ENCODE measurements at regions not wholly inside any gene's neighbourhood (a gene's known extent, or its start where the extent isn't known, plus 50 kb on each side); places are given as distances from the start of the nearest gene placed in this dataset.

GRCh38 chr20:10935658-10936402 is 262.0 kb upstream of the JAG1 start:
- no peak overlapping the region for H3K4me3 ChIP-seq (ENCODE audit: low read length)
- DNase-seq (ENCODE audit: low read depth): no peak
- TF ChIP-seq CTCF (conservative IDR thresholded peaks at IDR 0.05; ENCODE audit: low read depth, low read length): no peak

- no peak for DNase-seq (ENCODE audit: low read depth)
- no peak overlapping the region for H3K4me3 ChIP-seq (ENCODE audit: low read length)
- no peak for TF ChIP-seq CTCF (conservative IDR thresholded peaks at IDR 0.05; ENCODE audit: low read depth, low read length)
Observed at GRCh38 chr20:10936786-10937185, 263.0 kb upstream of the JAG1 start.

- DNase-seq (ENCODE audit: low read depth): no peak
- no peak for TF ChIP-seq CTCF (conservative IDR thresholded peaks at IDR 0.05; ENCODE audit: low read depth, low read length)
- H3K4me3 ChIP-seq (ENCODE audit: low read length): no peak overlapping the region
Observed at GRCh38 chr20:10939331-10939941, 265.6 kb upstream of the JAG1 start.

GRCh38 chr20:10940941-10941340 is 267.1 kb upstream of the JAG1 start:
- H3K4me3 ChIP-seq (ENCODE audit: low read length): no peak overlapping the region
- DNase-seq (ENCODE audit: low read depth): no peak
- TF ChIP-seq CTCF (conservative IDR thresholded peaks at IDR 0.05; ENCODE audit: low read depth, low read length): no peak

- no peak for TF ChIP-seq CTCF (conservative IDR thresholded peaks at IDR 0.05; ENCODE audit: low read depth, low read length)
- H3K4me3 ChIP-seq (ENCODE audit: low read length): no peak overlapping the region
- DNase-seq (ENCODE audit: low read depth): no peak
Observed at GRCh38 chr20:10943686-10944265, 270.0 kb upstream of the JAG1 start.

- no peak for TF ChIP-seq CTCF (conservative IDR thresholded peaks at IDR 0.05; ENCODE audit: low read depth, low read length)
- no peak for DNase-seq (ENCODE audit: low read depth)
- H3K4me3 ChIP-seq (ENCODE audit: low read length): no peak overlapping the region
Observed at GRCh38 chr20:10946124-10946880, 272.5 kb upstream of the JAG1 start.
